Loucy (cell line): ENCODE measurements at regions not wholly inside any gene's neighbourhood (a gene's known extent, or its start where the extent isn't known, plus 50 kb on each side); places are given as distances from the start of the nearest gene placed in this dataset.

Experiments used
- H2AFZ ChIP-seq: fragments of 200-600 bp; sonication (generic); 2 replicates; pipeline ENCODE4 v1.6.0; 2016; ENCODE audit warnings: antibody characterized with exemption, mild to moderate bottlenecking, low read length, moderate library complexity
- H3F3A ChIP-seq: fragments of 200-600 bp; 2 replicates; pipeline ENCODE4 v1.6.0; 2016; ENCODE audit warnings: antibody characterized with exemption, low read depth, mild to moderate bottlenecking
- H3K27me3 ChIP-seq: fragments of 200-600 bp; sonication (generic); 2 replicates; pipeline ENCODE4 v1.6.1; 2014; ENCODE audit warnings: low read length, mild to moderate bottlenecking; ENCODE audit not compliant: insufficient read depth, poor library complexity, severe bottlenecking
- H3K36me3 ChIP-seq: fragments of 200-600 bp; sonication (generic); 2 replicates; pipeline ENCODE4 v1.6.1; 2016; ENCODE audit warnings: low read length; ENCODE audit not compliant: insufficient read depth
- H3K4me1 ChIP-seq: fragments of 200-600 bp; sonication (generic); 2 replicates; pipeline ENCODE4 v1.5.1; 2014; ENCODE audit warnings: low read length, mild to moderate bottlenecking; ENCODE audit not compliant: insufficient read depth, poor library complexity, severe bottlenecking
- H3K4me2 ChIP-seq: fragments of 200-600 bp; sonication (generic); 2 replicates; pipeline ENCODE4 v1.6.0; 2014; ENCODE audit warnings: antibody characterized with exemption, low read length, low read depth, mild to moderate bottlenecking; ENCODE audit not compliant: poor library complexity, severe bottlenecking
- H3K4me3 ChIP-seq: fragments of 200-600 bp; sonication (generic); 2 replicates; pipeline ENCODE4 v1.5.1; 2014; ENCODE audit warnings: low read length, mild to moderate bottlenecking, mixed read lengths; ENCODE audit not compliant: poor library complexity, severe bottlenecking
- H3K79me2 ChIP-seq: fragments of 200-600 bp; sonication (generic); 2 replicates; pipeline ENCODE4 v1.6.1; 2014; ENCODE audit warnings: low read length; ENCODE audit not compliant: insufficient read depth
- H3K9ac ChIP-seq: fragments of 200-600 bp; sonication (generic); 2 replicates; pipeline ENCODE4 v1.6.0; 2014; ENCODE audit warnings: mild to moderate bottlenecking, low read depth, low read length, moderate library complexity; ENCODE audit not compliant: poor library complexity, severe bottlenecking
- H3K9me2 ChIP-seq: fragments of 200-600 bp; sonication (generic); replicated peaks from 2 replicates; pipeline ENCODE4 v1.6.1; 2016; ENCODE audit warnings: low read depth, low read length, mixed read lengths
- H3K9me3 ChIP-seq: fragments of 200-600 bp; sonication (generic); 2 replicates; pipeline ENCODE4 v1.6.1; 2014; ENCODE audit warnings: mild to moderate bottlenecking, antibody characterized with exemption, low read length, low read depth; ENCODE audit not compliant: insufficient read depth
- H4K20me1 ChIP-seq: fragments of 200-600 bp; sonication (generic); 2 replicates; pipeline ENCODE4 v1.6.0; 2014; ENCODE audit warnings: antibody characterized with exemption, low read length, mild to moderate bottlenecking; ENCODE audit not compliant: insufficient read depth, poor library complexity, severe bottlenecking
- EZH2phosphoT487 ChIP-seq: fragments of 200-600 bp; IDR thresholded peaks from 2 replicates; pipeline ENCODE4 v1.6.1; 2018; ENCODE audit warnings: antibody characterized with exemption, mild to moderate bottlenecking, moderate library complexity, borderline replicate concordance
- TF ChIP-seq, protein P1 (sequence below): fragments of 200-600 bp; sonication (generic); conservative IDR thresholded peaks from 2 replicates; pipeline ENCODE4 v1.5.1; 2014; ENCODE audit warnings: mild to moderate bottlenecking, antibody characterized with exemption, low read length

GRCh38 chr21:21957490-21957889, 959.3 kb downstream of the NCAM2 start:
- H3K36me3 ChIP-seq, result no peaks in the 10 kb centered on the region
- TF ChIP-seq, protein P1, sequence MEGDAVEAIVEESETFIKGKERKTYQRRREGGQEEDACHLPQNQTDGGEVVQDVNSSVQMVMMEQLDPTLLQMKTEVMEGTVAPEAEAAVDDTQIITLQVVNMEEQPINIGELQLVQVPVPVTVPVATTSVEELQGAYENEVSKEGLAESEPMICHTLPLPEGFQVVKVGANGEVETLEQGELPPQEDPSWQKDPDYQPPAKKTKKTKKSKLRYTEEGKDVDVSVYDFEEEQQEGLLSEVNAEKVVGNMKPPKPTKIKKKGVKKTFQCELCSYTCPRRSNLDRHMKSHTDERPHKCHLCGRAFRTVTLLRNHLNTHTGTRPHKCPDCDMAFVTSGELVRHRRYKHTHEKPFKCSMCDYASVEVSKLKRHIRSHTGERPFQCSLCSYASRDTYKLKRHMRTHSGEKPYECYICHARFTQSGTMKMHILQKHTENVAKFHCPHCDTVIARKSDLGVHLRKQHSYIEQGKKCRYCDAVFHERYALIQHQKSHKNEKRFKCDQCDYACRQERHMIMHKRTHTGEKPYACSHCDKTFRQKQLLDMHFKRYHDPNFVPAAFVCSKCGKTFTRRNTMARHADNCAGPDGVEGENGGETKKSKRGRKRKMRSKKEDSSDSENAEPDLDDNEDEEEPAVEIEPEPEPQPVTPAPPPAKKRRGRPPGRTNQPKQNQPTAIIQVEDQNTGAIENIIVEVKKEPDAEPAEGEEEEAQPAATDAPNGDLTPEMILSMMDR, result no peak
- TF ChIP-seq EZH2phosphoT487, result no peak

GRCh38 chr21:21963911-21964310, 965.7 kb downstream of the NCAM2 start:
- Histone ChIP-seq H3K36me3 (no peaks in the 10 kb centered on the region), H3K79me2 (no peaks in the 10 kb centered on the region), H3K27me3 (no peaks in the 10 kb centered on the region), H3K9ac (no peak overlapping the region), H2AFZ (no peak overlapping the region), H3F3A (no peaks in the 10 kb centered on the region), H3K9me2 (no peaks in the 10 kb centered on the region), H3K4me2 (no peak overlapping the region), H3K4me1 (no peaks in the 10 kb centered on the region), H3K4me3 (no peak overlapping the region), H4K20me1 (no peaks in the 10 kb centered on the region), H3K9me3 (no peaks in the 10 kb centered on the region; the same call in 1 of the 2 replicates)
- TF ChIP-seq EZH2phosphoT487, result no peak
- TF ChIP-seq, protein P1, result no peak

More at GRCh38 chr21:21957490-21957889, 959.3 kb downstream of the NCAM2 start:
- H3K4me3 ChIP-seq, result no peak overlapping the region
- H3K79me2 ChIP-seq, result no peaks in the 10 kb centered on the region
- H3K9me2 ChIP-seq, result no peaks in the 10 kb centered on the region
- H3K9me3 ChIP-seq, result no peaks in the 10 kb centered on the region
- H2AFZ ChIP-seq, result no peak overlapping the region
- H3F3A ChIP-seq, result no peaks in the 10 kb centered on the region
- H3K4me1 ChIP-seq, result no peaks in the 10 kb centered on the region
- H3K27me3 ChIP-seq, result no peaks in the 10 kb centered on the region
- no peaks in the 10 kb centered on the region for H4K20me1 ChIP-seq
- no peak overlapping the region for H3K9ac ChIP-seq
- H3K4me2 ChIP-seq, result no peak overlapping the region

DNA sequence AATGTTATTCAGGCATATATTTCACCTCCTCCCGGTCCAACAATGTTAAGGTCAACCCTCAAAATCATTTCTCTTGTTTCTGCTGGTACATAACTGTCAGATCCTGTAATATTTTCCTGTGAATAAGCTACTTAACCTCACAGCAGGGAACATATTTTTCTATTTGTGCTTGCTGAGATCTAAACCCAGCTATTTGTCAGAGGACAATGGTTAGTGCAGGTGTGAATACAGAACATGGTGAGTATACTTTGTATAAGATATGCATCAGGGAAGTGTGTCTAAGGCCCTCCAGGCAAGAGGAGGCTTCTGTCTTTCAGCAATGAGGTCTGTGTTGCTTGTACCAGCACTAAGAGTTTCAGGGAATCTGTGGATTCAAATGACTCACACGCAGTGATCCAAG, 970.6 kb downstream of the NCAM2 start:
- H3K79me2 ChIP-seq, result no peaks in the 10 kb centered on the region
- no peaks in the 10 kb centered on the region for H3K36me3 ChIP-seq
- H3K27me3 ChIP-seq, result no peaks in the 10 kb centered on the region
- no peaks in the 10 kb centered on the region for H4K20me1 ChIP-seq
- no peak overlapping the region for H3K4me2 ChIP-seq
- H3K9ac ChIP-seq, result no peak overlapping the region
- no peaks in the 10 kb centered on the region for H3K4me1 ChIP-seq
- TF ChIP-seq, protein P1, result no peak
- TF ChIP-seq EZH2phosphoT487, result no peak
- no peaks in the 10 kb centered on the region for H3K9me2 ChIP-seq
- no peak overlapping the region for H3K4me3 ChIP-seq
- no peaks in the 10 kb centered on the region for H3F3A ChIP-seq
- no peak overlapping the region for H2AFZ ChIP-seq
- no peaks in the 10 kb centered on the region for H3K9me3 ChIP-seq
